ENCODE measurements at regions not wholly inside any gene's neighbourhood (a gene's known extent, or its start where the extent isn't known, plus 50 kb on each side); places are given as distances from the start of the nearest gene placed in this dataset.

GRCh38 chr3:175932586-175932985, 1073.5 kb downstream of the NAALADL2 start:
- no peak for DNase-seq
- in situ Hi-C loops (cut with HindIII; ENCODE audit: low pct_ligation_motif_present, low pct_unique_long_range_greater_than_20kb, low sequenced_read_pairs), result no loop called here

GRCh38 chr3:175919133-175919532, 1060.0 kb downstream of the NAALADL2 start:
- no peak for DNase-seq
- in situ Hi-C loops (cut with HindIII; ENCODE audit: low pct_ligation_motif_present, low pct_unique_long_range_greater_than_20kb, low sequenced_read_pairs), result no loop called here

- no peak for DNase-seq
- in situ Hi-C loops (cut with HindIII; ENCODE audit: low pct_ligation_motif_present, low pct_unique_long_range_greater_than_20kb, low sequenced_read_pairs), result no loop called here
These were observed 1057.2 kb downstream of the NAALADL2 start for GRCh38 chr3:175916191-175916934.

- in situ Hi-C loops (cut with HindIII; ENCODE audit: low pct_ligation_motif_present, low pct_unique_long_range_greater_than_20kb, low sequenced_read_pairs), result no loop called here
- no peak for DNase-seq
These were observed 1055.7 kb downstream of the NAALADL2 start for GRCh38 chr3:175914785-175915184.

GRCh38 chr3:175913286-175913685, 1054.2 kb downstream of the NAALADL2 start:
- no peak for DNase-seq
- in situ Hi-C loops (cut with HindIII; ENCODE audit: low pct_ligation_motif_present, low pct_unique_long_range_greater_than_20kb, low sequenced_read_pairs), result no loop called here

- no peak for DNase-seq
- in situ Hi-C loops (cut with HindIII; ENCODE audit: low pct_ligation_motif_present, low pct_unique_long_range_greater_than_20kb, low sequenced_read_pairs), result no loop called here
These were observed 1052.8 kb downstream of the NAALADL2 start for GRCh38 chr3:175911937-175912336.

- DNase-seq, result no peak
- in situ Hi-C loops (cut with HindIII; ENCODE audit: low pct_ligation_motif_present, low pct_unique_long_range_greater_than_20kb, low sequenced_read_pairs), result no loop called here
These were observed 1043.1 kb downstream of the NAALADL2 start for GRCh38 chr3:175902226-175902625.

GRCh38 chr3:175898194-175898593, 1039.1 kb downstream of the NAALADL2 start:
- in situ Hi-C loops (cut with HindIII; ENCODE audit: low pct_ligation_motif_present, low pct_unique_long_range_greater_than_20kb, low sequenced_read_pairs), result no loop called here
- no peak for DNase-seq

- DNase-seq, result no peak
- in situ Hi-C loops (cut with HindIII; ENCODE audit: low pct_ligation_motif_present, low pct_unique_long_range_greater_than_20kb, low sequenced_read_pairs), result no loop called here
These were observed 1037.5 kb downstream of the NAALADL2 start for GRCh38 chr3:175896655-175897054.

- no peak for DNase-seq
- in situ Hi-C loops (cut with HindIII; ENCODE audit: low pct_ligation_motif_present, low pct_unique_long_range_greater_than_20kb, low sequenced_read_pairs), result no loop called here
These were observed 1036.6 kb downstream of the NAALADL2 start for GRCh38 chr3:175895731-175896130.

GRCh38 chr3:175893566-175893965, 1034.4 kb downstream of the NAALADL2 start:
- in situ Hi-C loops (cut with HindIII; ENCODE audit: low pct_ligation_motif_present, low pct_unique_long_range_greater_than_20kb, low sequenced_read_pairs), result no loop called here
- no peak for DNase-seq

GRCh38 chr3:175890066-175890465, 1030.9 kb downstream of the NAALADL2 start:
- DNase-seq, result no peak
- in situ Hi-C loops (cut with HindIII; ENCODE audit: low pct_ligation_motif_present, low pct_unique_long_range_greater_than_20kb, low sequenced_read_pairs), result no loop called here

- in situ Hi-C loops (cut with HindIII; ENCODE audit: low pct_ligation_motif_present, low pct_unique_long_range_greater_than_20kb, low sequenced_read_pairs), result no loop called here
- no peak for DNase-seq
These were observed 1026.2 kb downstream of the NAALADL2 start for GRCh38 chr3:175885231-175885766.

GRCh38 chr3:175879417-175879816, 1020.3 kb downstream of the NAALADL2 start:
- no peak for DNase-seq
- in situ Hi-C loops (cut with HindIII; ENCODE audit: low pct_ligation_motif_present, low pct_unique_long_range_greater_than_20kb, low sequenced_read_pairs), result no loop called here

GRCh38 chr3:175869404-175869803, 1010.3 kb downstream of the NAALADL2 start:
- in situ Hi-C loops (cut with HindIII; ENCODE audit: low pct_ligation_motif_present, low pct_unique_long_range_greater_than_20kb, low sequenced_read_pairs), result no loop called here
- DNase-seq, result no peak

- no peak for DNase-seq
- in situ Hi-C loops (cut with HindIII; ENCODE audit: low pct_ligation_motif_present, low pct_unique_long_range_greater_than_20kb, low sequenced_read_pairs), result no loop called here
These were observed 1009.5 kb downstream of the NAALADL2 start for GRCh38 chr3:175868626-175869025.

- in situ Hi-C loops (cut with HindIII; ENCODE audit: low pct_ligation_motif_present, low pct_unique_long_range_greater_than_20kb, low sequenced_read_pairs), result no loop called here
These were observed 1006.6 kb downstream of the NAALADL2 start for GRCh38 chr3:175865724-175866123.

GRCh38 chr3:175861916-175862315, 1002.8 kb downstream of the NAALADL2 start:
- in situ Hi-C loops (cut with HindIII; ENCODE audit: low pct_ligation_motif_present, low pct_unique_long_range_greater_than_20kb, low sequenced_read_pairs), result no loop called here
- no peak for DNase-seq

More at GRCh38 chr3:175865724-175866123, 1006.6 kb downstream of the NAALADL2 start:
- no peak for DNase-seq
